ENCODE measurements at regions not wholly inside any gene's neighbourhood (a gene's known extent, or its start where the extent isn't known, plus 50 kb on each side); places are given as distances from the start of the nearest gene placed in this dataset.

DNA sequence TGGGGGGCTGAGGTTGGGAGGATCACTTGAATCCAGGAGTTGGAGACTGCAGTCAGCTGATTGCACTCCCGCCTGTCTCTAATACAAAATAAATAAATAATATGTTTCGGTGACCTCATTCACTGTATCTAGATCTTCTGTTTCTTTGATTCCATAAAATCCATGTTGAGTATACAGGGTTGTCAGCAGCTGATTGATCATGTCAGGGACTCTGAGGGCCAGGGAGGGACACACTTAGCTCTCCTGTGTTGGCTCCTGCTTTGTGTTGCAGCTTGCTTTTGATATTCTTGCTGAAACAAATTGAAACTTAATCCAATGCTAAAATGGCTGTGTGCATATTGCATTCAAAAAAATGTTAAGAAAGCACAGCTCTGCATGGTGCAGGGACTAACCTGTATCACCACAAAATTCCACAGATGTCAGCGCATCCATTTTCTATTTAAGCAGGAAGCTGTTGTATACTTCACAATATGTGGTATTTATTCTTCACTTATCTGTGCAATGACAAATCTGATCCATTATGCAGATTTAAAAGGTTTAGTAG lies 454.5 kb downstream of the CDH11 start:
- TF ChIP-seq, protein P1, sequence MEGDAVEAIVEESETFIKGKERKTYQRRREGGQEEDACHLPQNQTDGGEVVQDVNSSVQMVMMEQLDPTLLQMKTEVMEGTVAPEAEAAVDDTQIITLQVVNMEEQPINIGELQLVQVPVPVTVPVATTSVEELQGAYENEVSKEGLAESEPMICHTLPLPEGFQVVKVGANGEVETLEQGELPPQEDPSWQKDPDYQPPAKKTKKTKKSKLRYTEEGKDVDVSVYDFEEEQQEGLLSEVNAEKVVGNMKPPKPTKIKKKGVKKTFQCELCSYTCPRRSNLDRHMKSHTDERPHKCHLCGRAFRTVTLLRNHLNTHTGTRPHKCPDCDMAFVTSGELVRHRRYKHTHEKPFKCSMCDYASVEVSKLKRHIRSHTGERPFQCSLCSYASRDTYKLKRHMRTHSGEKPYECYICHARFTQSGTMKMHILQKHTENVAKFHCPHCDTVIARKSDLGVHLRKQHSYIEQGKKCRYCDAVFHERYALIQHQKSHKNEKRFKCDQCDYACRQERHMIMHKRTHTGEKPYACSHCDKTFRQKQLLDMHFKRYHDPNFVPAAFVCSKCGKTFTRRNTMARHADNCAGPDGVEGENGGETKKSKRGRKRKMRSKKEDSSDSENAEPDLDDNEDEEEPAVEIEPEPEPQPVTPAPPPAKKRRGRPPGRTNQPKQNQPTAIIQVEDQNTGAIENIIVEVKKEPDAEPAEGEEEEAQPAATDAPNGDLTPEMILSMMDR (IDR thresholded peaks at IDR 0.05) = no peak
- TF ChIP-seq, protein P2, sequence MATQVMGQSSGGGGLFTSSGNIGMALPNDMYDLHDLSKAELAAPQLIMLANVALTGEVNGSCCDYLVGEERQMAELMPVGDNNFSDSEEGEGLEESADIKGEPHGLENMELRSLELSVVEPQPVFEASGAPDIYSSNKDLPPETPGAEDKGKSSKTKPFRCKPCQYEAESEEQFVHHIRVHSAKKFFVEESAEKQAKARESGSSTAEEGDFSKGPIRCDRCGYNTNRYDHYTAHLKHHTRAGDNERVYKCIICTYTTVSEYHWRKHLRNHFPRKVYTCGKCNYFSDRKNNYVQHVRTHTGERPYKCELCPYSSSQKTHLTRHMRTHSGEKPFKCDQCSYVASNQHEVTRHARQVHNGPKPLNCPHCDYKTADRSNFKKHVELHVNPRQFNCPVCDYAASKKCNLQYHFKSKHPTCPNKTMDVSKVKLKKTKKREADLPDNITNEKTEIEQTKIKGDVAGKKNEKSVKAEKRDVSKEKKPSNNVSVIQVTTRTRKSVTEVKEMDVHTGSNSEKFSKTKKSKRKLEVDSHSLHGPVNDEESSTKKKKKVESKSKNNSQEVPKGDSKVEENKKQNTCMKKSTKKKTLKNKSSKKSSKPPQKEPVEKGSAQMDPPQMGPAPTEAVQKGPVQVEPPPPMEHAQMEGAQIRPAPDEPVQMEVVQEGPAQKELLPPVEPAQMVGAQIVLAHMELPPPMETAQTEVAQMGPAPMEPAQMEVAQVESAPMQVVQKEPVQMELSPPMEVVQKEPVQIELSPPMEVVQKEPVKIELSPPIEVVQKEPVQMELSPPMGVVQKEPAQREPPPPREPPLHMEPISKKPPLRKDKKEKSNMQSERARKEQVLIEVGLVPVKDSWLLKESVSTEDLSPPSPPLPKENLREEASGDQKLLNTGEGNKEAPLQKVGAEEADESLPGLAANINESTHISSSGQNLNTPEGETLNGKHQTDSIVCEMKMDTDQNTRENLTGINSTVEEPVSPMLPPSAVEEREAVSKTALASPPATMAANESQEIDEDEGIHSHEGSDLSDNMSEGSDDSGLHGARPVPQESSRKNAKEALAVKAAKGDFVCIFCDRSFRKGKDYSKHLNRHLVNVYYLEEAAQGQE (IDR thresholded peaks at IDR 0.05; ENCODE audit: insufficient read depth in 1 of 2, low read depth in 2 of 2, low read length in 1 of 2) = no peak
- TF ChIP-seq TCF7L2 (IDR thresholded peaks at IDR 0.05; ENCODE audit: low read depth, low read length) = no peak
- no peak for TF ChIP-seq POLR2AphosphoS5 (IDR thresholded peaks at IDR 0.05; ENCODE audit: low read depth, low read length)
